ENCODE measurements at regions not wholly inside any gene's neighbourhood (a gene's known extent, or its start where the extent isn't known, plus 50 kb on each side); places are given as distances from the start of the nearest gene placed in this dataset.

DNA sequence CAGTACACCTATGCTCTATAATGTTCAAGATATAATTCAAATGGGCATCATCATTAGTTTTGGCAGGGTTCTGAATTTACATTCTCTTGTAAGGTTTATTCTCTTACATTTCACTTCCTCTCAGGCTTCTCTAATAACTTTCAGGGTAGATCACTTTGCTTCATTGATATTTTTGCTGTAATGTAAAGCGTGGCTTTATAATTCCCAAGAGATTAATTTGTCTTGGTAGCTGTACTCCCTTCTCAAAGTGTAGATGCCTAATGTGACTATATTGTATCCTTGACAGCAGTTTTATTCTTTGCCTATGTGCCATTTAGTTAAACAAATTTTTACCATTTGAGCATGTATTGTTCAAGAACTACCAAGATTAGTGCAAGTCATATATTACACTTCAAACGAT, 889.1 kb downstream of the TAF11L14 start:
- Histone ChIP-seq H4K20me1 (ENCODE audit: insufficient read depth, low read length) (no peaks in the 10 kb centered on the region), H3K4me2 (replicated peaks; ENCODE audit: extremely low read depth, low read length, poor library complexity, severe bottlenecking) (no peak overlapping the region), H3K27ac (ENCODE audit: low read depth in 1 of 2, low read length in 2 of 2) (no peak overlapping the region), H2AFZ (ENCODE audit: insufficient read depth, low read depth, low read length, poor library complexity, severe bottlenecking) (no peak overlapping the region), H3K9me3 (replicated peaks in 1 of 2; ENCODE audit: control insufficient read depth in 1 of 2, insufficient read depth in 1 of 2, low read length in 2 of 2) (peaks cover 3 to 18% of the 10 kb centered on the region in 2 donors), H3K79me2 (ENCODE audit: insufficient read depth, low read length) (no peaks in the 10 kb centered on the region), H3K9ac (ENCODE audit: insufficient read depth, low read length, poor library complexity, severe bottlenecking) (no peak overlapping the region), H3K4me1 (ENCODE audit: control insufficient read depth in 1 of 2, insufficient read depth in 2 of 2, low read length in 2 of 2) (no peaks in the 10 kb centered on the region), H3K36me3 (replicated peaks in 1 of 2; ENCODE audit: control insufficient read depth in 1 of 2, insufficient read depth in 2 of 2, low read length in 2 of 2) (no peaks in the 10 kb centered on the region), H3K4me3 (replicated peaks in 1 of 3; ENCODE audit: low read depth in 2 of 3, low read length in 3 of 3) (no peak overlapping the region), H3K27me3 (ENCODE audit: control insufficient read depth in 2 of 2, insufficient read depth in 2 of 2, low read length in 2 of 2) (no peaks in the 10 kb centered on the region)
- intact Hi-C loops (cut with micrococcal nuclease): no loop called here
- Mint-ChIP-seq H3K4me3 (no peak overlapping the region), H3K27ac (no peak overlapping the region), H3K27me3 (ENCODE audit: low read depth in 3 of 3) (no peaks in the 10 kb centered on the region), H3K4me1 (no peaks in the 10 kb centered on the region), H3K36me3 (no peaks in the 10 kb centered on the region), H3K9me3 (peaks cover 0 to 9% (median 4%) of the 10 kb centered on the region in 7 donors)
- TF ChIP-seq, protein P1, sequence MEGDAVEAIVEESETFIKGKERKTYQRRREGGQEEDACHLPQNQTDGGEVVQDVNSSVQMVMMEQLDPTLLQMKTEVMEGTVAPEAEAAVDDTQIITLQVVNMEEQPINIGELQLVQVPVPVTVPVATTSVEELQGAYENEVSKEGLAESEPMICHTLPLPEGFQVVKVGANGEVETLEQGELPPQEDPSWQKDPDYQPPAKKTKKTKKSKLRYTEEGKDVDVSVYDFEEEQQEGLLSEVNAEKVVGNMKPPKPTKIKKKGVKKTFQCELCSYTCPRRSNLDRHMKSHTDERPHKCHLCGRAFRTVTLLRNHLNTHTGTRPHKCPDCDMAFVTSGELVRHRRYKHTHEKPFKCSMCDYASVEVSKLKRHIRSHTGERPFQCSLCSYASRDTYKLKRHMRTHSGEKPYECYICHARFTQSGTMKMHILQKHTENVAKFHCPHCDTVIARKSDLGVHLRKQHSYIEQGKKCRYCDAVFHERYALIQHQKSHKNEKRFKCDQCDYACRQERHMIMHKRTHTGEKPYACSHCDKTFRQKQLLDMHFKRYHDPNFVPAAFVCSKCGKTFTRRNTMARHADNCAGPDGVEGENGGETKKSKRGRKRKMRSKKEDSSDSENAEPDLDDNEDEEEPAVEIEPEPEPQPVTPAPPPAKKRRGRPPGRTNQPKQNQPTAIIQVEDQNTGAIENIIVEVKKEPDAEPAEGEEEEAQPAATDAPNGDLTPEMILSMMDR (IDR thresholded peaks at IDR 0.05): no peak
- WGBS (ENCODE audit: insufficient coverage): no CpG with 5 or more reads among the region's 2 CpGs
- no peak for DNase-seq

DNA sequence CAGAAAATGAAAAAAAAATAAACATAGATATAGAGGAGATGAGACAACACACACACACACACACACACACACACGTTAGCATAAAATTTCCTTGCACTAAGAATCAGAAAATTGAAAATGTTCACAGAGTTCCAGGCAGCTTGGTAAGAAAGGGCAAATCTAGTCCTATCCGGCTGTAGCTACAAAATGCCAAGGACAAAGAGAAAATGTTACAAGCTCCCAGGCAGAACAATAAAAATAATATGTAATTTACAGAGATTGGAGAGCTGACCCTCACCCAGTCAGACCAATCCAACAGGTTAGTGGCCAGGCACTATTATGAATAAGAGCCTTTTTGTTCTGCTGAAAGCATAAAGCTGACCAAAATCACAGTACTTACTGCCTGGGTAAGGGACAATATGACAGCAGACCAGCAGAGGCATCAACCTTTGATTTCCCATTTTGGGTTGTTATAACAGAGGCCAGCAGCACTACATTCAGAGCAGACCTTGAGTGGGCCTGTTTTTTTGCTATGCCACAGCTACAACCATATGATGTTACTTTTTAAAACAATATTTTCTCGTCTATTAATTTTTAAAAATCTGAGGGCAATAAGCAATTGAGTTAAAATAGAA, 892.6 kb downstream of the TAF11L14 start:
- WGBS (ENCODE audit: insufficient coverage): no CpG with 5 or more reads among the region's 3 CpGs
- Mint-ChIP-seq H3K36me3 (no peaks in the 10 kb centered on the region), H3K27ac (no peak overlapping the region)

More for the DNA sequence above, 892.6 kb downstream of the TAF11L14 start:
- H3K27me3 ChIP-seq (ENCODE audit: control insufficient read depth in 2 of 2, insufficient read depth in 2 of 2, low read length in 2 of 2): no peaks in the 10 kb centered on the region
- no peak overlapping the region for H3K4me3 ChIP-seq (replicated peaks in 1 of 3; ENCODE audit: low read depth in 2 of 3, low read length in 3 of 3)
- no peak overlapping the region for H3K27ac ChIP-seq (ENCODE audit: low read depth in 1 of 2, low read length in 2 of 2)
- Mint-ChIP-seq H3K27me3 (ENCODE audit: low read depth in 3 of 3) (no peaks in the 10 kb centered on the region), H3K9me3 (peaks cover 0 to 4% (median 0%) of the 10 kb centered on the region in 7 donors), H3K4me3 (no peak overlapping the region), H3K4me1 (no peaks in the 10 kb centered on the region)
- no peak overlapping the region for H3K9ac ChIP-seq (ENCODE audit: insufficient read depth, low read length, poor library complexity, severe bottlenecking)
- no peaks in the 10 kb centered on the region for H3K36me3 ChIP-seq (replicated peaks in 1 of 2; ENCODE audit: control insufficient read depth in 1 of 2, insufficient read depth in 2 of 2, low read length in 2 of 2)
- no peaks in the 10 kb centered on the region for H3K79me2 ChIP-seq (ENCODE audit: insufficient read depth, low read length)
- intact Hi-C loops (cut with micrococcal nuclease): no loop called here
- no peaks in the 10 kb centered on the region for H4K20me1 ChIP-seq (ENCODE audit: insufficient read depth, low read length)
- H3K9me3 ChIP-seq (replicated peaks in 1 of 2; ENCODE audit: control insufficient read depth in 1 of 2, insufficient read depth in 1 of 2, low read length in 2 of 2): no peaks in the 10 kb centered on the region
- no peaks in the 10 kb centered on the region for H3K4me1 ChIP-seq (ENCODE audit: control insufficient read depth in 1 of 2, insufficient read depth in 2 of 2, low read length in 2 of 2)
- no peak overlapping the region for H3K4me2 ChIP-seq (replicated peaks; ENCODE audit: extremely low read depth, low read length, poor library complexity, severe bottlenecking)
- DNase-seq: no peak
- TF ChIP-seq, protein P1 (IDR thresholded peaks at IDR 0.05): no peak
- H2AFZ ChIP-seq (ENCODE audit: insufficient read depth, low read depth, low read length, poor library complexity, severe bottlenecking): no peak overlapping the region

All from CD14-positive monocyte (primary cell).